Duodenal mucosa (tissue), 2 donors: ENCODE measurements at regions not wholly inside any gene's neighbourhood (a gene's known extent, or its start where the extent isn't known, plus 50 kb on each side); places are given as distances from the start of the nearest gene placed in this dataset.
"Not testable (repeated sequence)": the region's sequence is repeated elsewhere in the genome, so short reads cannot be mapped to it uniquely, and the experiment has no call there.

Experiments
- H3K27ac ChIP-seq: one replicate; pipeline ENCODE4 v1.7.0; 2013; ENCODE audit warnings: low read depth, low read length
- H3K27me3 ChIP-seq, 2 donors: one replicate each; pipeline ENCODE4 v1.7.0; 2013; ENCODE audit warnings: low read length in 2 of 2, control low read depth in 1 of 2; ENCODE audit not compliant: insufficient read depth in 2 of 2, control insufficient read depth in 1 of 2
- H3K36me3 ChIP-seq, 2 donors: one replicate each; pipeline ENCODE4 v1.7.0; 2013; ENCODE audit warnings: low read length in 2 of 2, control low read depth in 1 of 2; ENCODE audit not compliant: insufficient read depth in 2 of 2, control insufficient read depth in 1 of 2
- H3K4me1 ChIP-seq, 2 donors: one replicate each; pipeline ENCODE4 v1.7.0; 2013; ENCODE audit warnings: low read length in 2 of 2, control low read depth in 1 of 2; ENCODE audit not compliant: insufficient read depth in 2 of 2, control insufficient read depth in 1 of 2
- H3K4me3 ChIP-seq, 2 donors: one replicate each; pipeline ENCODE4 v1.7.0; 2013; ENCODE audit warnings: low read length in 2 of 2, low read depth in 1 of 2
- H3K9ac ChIP-seq, 2 donors: one replicate each; pipeline ENCODE4 v1.7.0; 2013; ENCODE audit warnings: low read length in 2 of 2, low read depth in 1 of 2
- H3K9me3 ChIP-seq, 2 donors: one replicate each; pipeline ENCODE4 v1.7.0; 2013; ENCODE audit warnings: low read length in 2 of 2, control low read depth in 1 of 2; ENCODE audit not compliant: control insufficient read depth in 1 of 2

GRCh38 chr14:27623782-27624181 is 1025.9 kb upstream of the NOVA1 start:
- H3K9me3 ChIP-seq, result peaks cover 8 to 26% of the 10 kb centered on the region in 2 donors
- H3K9ac ChIP-seq, result no peak overlapping the region
- H3K36me3 ChIP-seq, result no peaks in the 10 kb centered on the region
- H3K27ac ChIP-seq, result no peak overlapping the region
- no peaks in the 10 kb centered on the region for H3K27me3 ChIP-seq
- no peaks in the 10 kb centered on the region for H3K4me1 ChIP-seq
- H3K4me3 ChIP-seq, result no peak overlapping the region

- no peak overlapping the region for H3K27ac ChIP-seq
- H3K4me3 ChIP-seq, result no peak overlapping the region
- no peaks in the 10 kb centered on the region for H3K4me1 ChIP-seq
- H3K9ac ChIP-seq, result no peak overlapping the region
- H3K27me3 ChIP-seq, result no peaks in the 10 kb centered on the region
- H3K36me3 ChIP-seq, result no peaks in the 10 kb centered on the region
- peaks cover 0 to 4% of the 10 kb centered on the region in 2 donors for H3K9me3 ChIP-seq
Measured at GRCh38 chr14:27634056-27634970, 1036.5 kb upstream of the NOVA1 start.

GRCh38 chr14:27640688-27641087 is 1042.9 kb upstream of the NOVA1 start:
- not testable (repeated sequence) for H3K9ac ChIP-seq, H3K36me3 ChIP-seq, H3K4me3 ChIP-seq, H3K9me3 ChIP-seq, H3K27me3 ChIP-seq, H3K27ac ChIP-seq, H3K4me1 ChIP-seq

DNA sequence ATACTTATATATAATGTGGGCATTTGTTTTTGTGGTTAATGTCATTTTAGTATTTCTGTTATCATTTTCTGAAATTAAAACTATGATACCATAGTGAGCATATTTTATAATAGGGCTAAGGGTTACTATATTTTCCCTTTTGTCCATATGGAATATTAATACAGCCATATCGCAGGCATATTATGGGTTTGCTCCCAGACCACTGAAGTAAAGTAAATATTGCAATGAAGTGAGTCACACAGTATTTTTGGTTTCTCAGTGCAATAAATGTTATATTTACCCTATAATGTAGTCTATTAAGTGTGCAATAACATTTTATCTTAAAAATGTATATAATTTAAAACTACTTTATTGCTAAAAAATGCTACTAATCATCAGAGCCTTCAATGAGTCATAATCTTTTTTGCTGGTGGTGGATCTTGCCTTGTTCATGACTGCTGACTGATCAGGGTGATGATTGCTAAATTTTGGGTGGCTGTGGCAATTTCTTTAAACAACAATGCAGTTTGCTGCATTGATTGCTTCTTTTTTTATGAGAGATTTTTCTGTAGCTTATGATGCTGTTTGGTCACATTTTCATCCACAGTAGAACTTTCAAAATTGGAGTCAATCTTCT is 1044.5 kb upstream of the NOVA1 start:
- Histone ChIP-seq H3K9me3 (peaks cover 6 to 8% of the 10 kb centered on the region in 2 donors), H3K4me1 (no peaks in the 10 kb centered on the region), H3K27ac (no peak overlapping the region), H3K4me3 (no peak overlapping the region), H3K36me3 (no peaks in the 10 kb centered on the region), H3K27me3 (no peaks in the 10 kb centered on the region), H3K9ac (no peak overlapping the region)

GRCh38 chr14:27660683-27661082 is 1062.8 kb upstream of the NOVA1 start:
- H3K4me3 ChIP-seq, result no peak overlapping the region
- no peaks in the 10 kb centered on the region for H3K27me3 ChIP-seq
- H3K4me1 ChIP-seq, result no peaks in the 10 kb centered on the region
- H3K27ac ChIP-seq, result no peak overlapping the region
- no peaks in the 10 kb centered on the region for H3K36me3 ChIP-seq
- H3K9ac ChIP-seq, result no peak overlapping the region
- peaks cover 5 to 8% of the 10 kb centered on the region in 2 donors for H3K9me3 ChIP-seq

GRCh38 chr14:27668531-27668930 is 1070.7 kb upstream of the NOVA1 start:
- no peak overlapping the region for H3K4me3 ChIP-seq
- no peaks in the 10 kb centered on the region for H3K27me3 ChIP-seq
- no peak overlapping the region for H3K9ac ChIP-seq
- H3K4me1 ChIP-seq, result no peaks in the 10 kb centered on the region
- H3K36me3 ChIP-seq, result no peaks in the 10 kb centered on the region
- H3K27ac ChIP-seq, result no peak overlapping the region
- peaks cover 0 to 7% of the 10 kb centered on the region in 2 donors for H3K9me3 ChIP-seq

DNA sequence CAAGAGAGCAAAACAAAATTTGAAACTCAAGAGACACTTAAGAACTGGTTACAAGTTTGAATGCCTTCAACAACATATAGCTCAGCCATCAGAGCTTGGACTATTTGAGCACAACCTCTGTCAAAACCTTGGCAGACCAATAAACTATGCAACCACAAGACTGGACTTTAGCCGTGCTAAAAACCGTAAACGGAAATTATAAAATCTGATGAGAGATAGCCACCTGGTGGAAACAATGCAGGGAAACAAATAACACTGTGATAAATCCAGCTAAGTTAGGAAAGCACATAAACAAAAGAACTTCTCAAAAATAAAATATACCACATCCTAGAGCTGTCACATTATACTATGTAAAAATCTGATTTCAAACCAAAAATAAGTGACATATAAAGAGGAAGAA is 1074.2 kb upstream of the NOVA1 start:
- Histone ChIP-seq H3K9me3 (peaks cover 0 to 4% of the 10 kb centered on the region in 2 donors), H3K36me3 (no peaks in the 10 kb centered on the region), H3K4me3 (no peak overlapping the region), H3K27me3 (no peaks in the 10 kb centered on the region), H3K27ac (no peak overlapping the region), H3K9ac (no peak overlapping the region), H3K4me1 (no peaks in the 10 kb centered on the region)

GRCh38 chr14:27672811-27673737 is 1075.2 kb upstream of the NOVA1 start:
- not testable (repeated sequence) for H3K27ac ChIP-seq, H3K4me3 ChIP-seq, H3K9me3 ChIP-seq, H3K4me1 ChIP-seq, H3K36me3 ChIP-seq, H3K9ac ChIP-seq, H3K27me3 ChIP-seq

DNA sequence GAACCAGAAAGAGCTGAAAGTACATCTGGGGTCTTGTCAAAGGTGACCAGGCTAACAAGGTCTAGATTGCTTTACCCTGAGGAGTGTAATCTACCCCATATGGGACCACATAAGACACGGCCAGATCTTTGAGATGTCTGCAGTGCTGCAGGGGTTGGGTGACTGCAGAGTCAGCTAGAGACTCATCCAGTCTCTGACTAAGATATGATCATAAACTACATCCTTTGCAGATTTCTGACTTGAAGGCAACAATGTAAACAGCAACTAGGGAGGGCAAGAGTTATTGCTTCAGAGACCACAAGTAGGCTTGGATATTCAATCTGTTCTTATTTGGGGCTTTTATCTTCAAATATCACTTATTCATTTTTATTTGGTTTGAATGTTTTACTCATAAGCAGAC is 1080.5 kb upstream of the FOXG1 start:
- Histone ChIP-seq H3K4me3 (no peak overlapping the region), H3K27me3 (no peaks in the 10 kb centered on the region), H3K36me3 (no peaks in the 10 kb centered on the region), H3K4me1 (no peaks in the 10 kb centered on the region), H3K27ac (no peak overlapping the region), H3K9ac (no peak overlapping the region), H3K9me3 (peaks cover 0 to 12% of the 10 kb centered on the region in 2 donors)
